ENCODE measurements at regions not wholly inside any gene's neighbourhood (a gene's known extent, or its start where the extent isn't known, plus 50 kb on each side); places are given as distances from the start of the nearest gene placed in this dataset.

GRCh38 chr5:158294701-158295100, 435.8 kb upstream of the CLINT1 start:
- Mint-ChIP-seq H3K27ac (ENCODE audit: unreplicated experiment) (no peak overlapping the region), H3K4me3 (ENCODE audit: unreplicated experiment) (no peak overlapping the region), H3K4me1 (ENCODE audit: low read depth) (no peaks in the 10 kb centered on the region), H3K9me3 (ENCODE audit: low read depth) (peaks cover 20% of the 10 kb centered on the region), H3K27me3 (ENCODE audit: low read depth) (no peaks in the 10 kb centered on the region), H3K36me3 (ENCODE audit: low read depth) (peaks cover 4% of the 10 kb centered on the region)
- DNase-seq (ENCODE audit: low spot score): no peak
- TF ChIP-seq CTCF (IDR thresholded peaks at IDR 0.05): no peak

GRCh38 chr5:158292981-158293380, 434.0 kb upstream of the CLINT1 start:
- TF ChIP-seq CTCF (IDR thresholded peaks at IDR 0.05): no peak
- H3K36me3 Mint-ChIP-seq (ENCODE audit: low read depth): peaks cover 4% of the 10 kb centered on the region
- H3K4me1 Mint-ChIP-seq (ENCODE audit: low read depth): peaks cover 14% of the 10 kb centered on the region
- no peak for DNase-seq (ENCODE audit: low spot score)
- peaks cover 20% of the 10 kb centered on the region for H3K9me3 Mint-ChIP-seq (ENCODE audit: low read depth)
- H3K27ac Mint-ChIP-seq (ENCODE audit: unreplicated experiment): no peak overlapping the region
- no peak overlapping the region for H3K4me3 Mint-ChIP-seq (ENCODE audit: unreplicated experiment)
- no peaks in the 10 kb centered on the region for H3K27me3 Mint-ChIP-seq (ENCODE audit: low read depth)

GRCh38 chr5:158289967-158290366, 431.0 kb upstream of the CLINT1 start:
- H3K4me1 Mint-ChIP-seq (ENCODE audit: low read depth): peaks cover 26% of the 10 kb centered on the region
- no peak overlapping the region for H3K4me3 Mint-ChIP-seq (ENCODE audit: unreplicated experiment)
- no peaks in the 10 kb centered on the region for H3K36me3 Mint-ChIP-seq (ENCODE audit: low read depth)
- peaks cover 7% of the 10 kb centered on the region for H3K9me3 Mint-ChIP-seq (ENCODE audit: low read depth)
- H3K27ac Mint-ChIP-seq (ENCODE audit: unreplicated experiment): no peak overlapping the region
- H3K27me3 Mint-ChIP-seq (ENCODE audit: low read depth): no peaks in the 10 kb centered on the region
- no peak for TF ChIP-seq CTCF (IDR thresholded peaks at IDR 0.05)
- no peak for DNase-seq (ENCODE audit: low spot score)

- H3K4me3 Mint-ChIP-seq (ENCODE audit: unreplicated experiment): peak overlapping the region; percentile 43
- peak overlapping the region; percentile 97 for H3K27ac Mint-ChIP-seq (ENCODE audit: unreplicated experiment)
- H3K4me1 Mint-ChIP-seq (ENCODE audit: low read depth): peaks cover 41% of the 10 kb centered on the region
- no peaks in the 10 kb centered on the region for H3K27me3 Mint-ChIP-seq (ENCODE audit: low read depth)
- DNase-seq (ENCODE audit: low spot score): no peak
- TF ChIP-seq CTCF (IDR thresholded peaks at IDR 0.05): no peak
- H3K36me3 Mint-ChIP-seq (ENCODE audit: low read depth): no peaks in the 10 kb centered on the region
- peaks cover 2% of the 10 kb centered on the region for H3K9me3 Mint-ChIP-seq (ENCODE audit: low read depth)
Observed at GRCh38 chr5:158288272-158288657, 429.3 kb upstream of the CLINT1 start.

GRCh38 chr5:158287643-158288271, 428.8 kb upstream of the CLINT1 start:
- peaks cover 46% of the 10 kb centered on the region for H3K4me1 Mint-ChIP-seq (ENCODE audit: low read depth)
- TF ChIP-seq CTCF (IDR thresholded peaks at IDR 0.05): peak; percentile 13
- no peaks in the 10 kb centered on the region for H3K36me3 Mint-ChIP-seq (ENCODE audit: low read depth)
- no peaks in the 10 kb centered on the region for H3K9me3 Mint-ChIP-seq (ENCODE audit: low read depth)
- H3K27me3 Mint-ChIP-seq (ENCODE audit: low read depth): no peaks in the 10 kb centered on the region
- peak overlapping the region; percentile 97 for H3K27ac Mint-ChIP-seq (ENCODE audit: unreplicated experiment)
- peak overlapping the region; percentile 43 for H3K4me3 Mint-ChIP-seq (ENCODE audit: unreplicated experiment)
- no peak for DNase-seq (ENCODE audit: low spot score)
